Endometrial microvascular endothelial cells (primary cell): ENCODE measurements at regions not wholly inside any gene's neighbourhood (a gene's known extent, or its start where the extent isn't known, plus 50 kb on each side); places are given as distances from the start of the nearest gene placed in this dataset.

Experiments used
- in situ Hi-C: cut with HindIII; loops from 2 replicates; pipeline ENCODE4 v1.10.0; 2017; ENCODE audit warnings: low sequenced_read_pairs, low pct_unique_long_range_greater_than_20kb; ENCODE audit errors: inconsistent ontology term

GRCh38 chrX:2609431-2610238 lies 81.5 kb upstream of the CD99 start:
- in situ Hi-C loops: no loop called here

- in situ Hi-C loops: no loop called here
Measured at GRCh38 chrX:2608638-2609430, 82.3 kb upstream of the CD99 start.

- in situ Hi-C loops: no loop called here
Measured at GRCh38 chrX:2607113-2607512, 84.0 kb upstream of the CD99 start.

- in situ Hi-C loops: no loop called here
Measured at GRCh38 chrX:2600564-2600963, 90.5 kb upstream of the CD99 start.

- in situ Hi-C loops: loop anchor here (25.0 kb wide), 1 partner anchor 934 kb away; no protein-coding TSS in a partner anchor
Measured at GRCh38 chrX:2596555-2597255, 94.4 kb upstream of the CD99 start.

GRCh38 chrX:2596045-2596444 lies 95.0 kb upstream of the CD99 start:
- in situ Hi-C loops: loop anchor here (25.0 kb wide), 1 partner anchor 934 kb away; no protein-coding TSS in a partner anchor

GRCh38 chrX:2595258-2595657 lies 94.5 kb upstream of the DHRSX start:
- in situ Hi-C loops: loop anchor here (25.0 kb wide), 1 partner anchor 933 kb away; no protein-coding TSS in a partner anchor

GRCh38 chrX:2594491-2594890 lies 93.7 kb upstream of the DHRSX start:
- in situ Hi-C loops: loop anchor here (25.0 kb wide), 1 partner anchor 932 kb away; no protein-coding TSS in a partner anchor

- in situ Hi-C loops: loop anchor here (25.0 kb wide), 1 partner anchor 930 kb away; no protein-coding TSS in a partner anchor
Measured at GRCh38 chrX:2592279-2592678, 91.5 kb upstream of the DHRSX start.

- in situ Hi-C loops: loop anchor here (25.0 kb wide), 1 partner anchor 927 kb away; no protein-coding TSS in a partner anchor
Measured at GRCh38 chrX:2589186-2590020, 88.6 kb upstream of the DHRSX start.

- in situ Hi-C loops: loop anchor here (25.0 kb wide), 1 partner anchor 926 kb away; no protein-coding TSS in a partner anchor
Measured at GRCh38 chrX:2588049-2588448, 87.3 kb upstream of the DHRSX start.

GRCh38 chrX:2587146-2587545 lies 86.4 kb upstream of the DHRSX start:
- in situ Hi-C loops: loop anchor here (25.0 kb wide), 1 partner anchor 925 kb away; no protein-coding TSS in a partner anchor

- in situ Hi-C loops: loop anchor here (25.0 kb wide), 1 partner anchor 923 kb away; no protein-coding TSS in a partner anchor
Measured at GRCh38 chrX:2585158-2585470, 84.3 kb upstream of the DHRSX start.

GRCh38 chrX:2584251-2585157 lies 83.7 kb upstream of the DHRSX start:
- in situ Hi-C loops: loop anchor here (25.0 kb wide), 1 partner anchor 922 kb away; no protein-coding TSS in a partner anchor

GRCh38 chrX:2583194-2584162 lies 82.7 kb upstream of the DHRSX start:
- in situ Hi-C loops: loop anchor here (25.0 kb wide), 1 partner anchor 921 kb away; no protein-coding TSS in a partner anchor

- in situ Hi-C loops: loop anchor here (25.0 kb wide), 1 partner anchor 920 kb away; no protein-coding TSS in a partner anchor
Measured at GRCh38 chrX:2582667-2583066, 81.9 kb upstream of the DHRSX start.
